Sigmoid colon (tissue), 6 donors: ENCODE measurements at regions not wholly inside any gene's neighbourhood (a gene's known extent, or its start where the extent isn't known, plus 50 kb on each side); places are given as distances from the start of the nearest gene placed in this dataset.
"Not testable (repeated sequence)": the region's sequence is repeated elsewhere in the genome, so short reads cannot be mapped to it uniquely, and the experiment has no call there.

Experiments
- DNase-seq: peaks from one replicate; pipeline ENCODE4 v3.0.0-alpha.2; 2019
- H3K27ac ChIP-seq, 4 donors: fragments of 200-600 bp; sonication (generic); one replicate each; pipeline ENCODE4 v1.5.1; 2016 to 2019; ENCODE audit warnings: mild to moderate bottlenecking in 1 of 4
- H3K27me3 ChIP-seq, 3 donors: fragments of 200-600 bp; sonication (generic); one replicate each; pipeline ENCODE4 v1.5.1; 2019; ENCODE audit warnings: mild to moderate bottlenecking in 1 of 3
- H3K36me3 ChIP-seq, 4 donors: fragments of 200-600 bp; sonication (generic); one replicate each; pipeline ENCODE4 v1.5.1; 2016 to 2019
- H3K4me1 ChIP-seq, 4 donors: fragments of 200-600 bp; sonication (generic); one replicate each; pipeline ENCODE4 v1.5.1; 2017 to 2019
- H3K4me3 ChIP-seq, 4 donors: fragments of 200-600 bp; sonication (generic); one replicate each; pipeline ENCODE4 v1.5.1; 2017 to 2019; ENCODE audit warnings: mild to moderate bottlenecking in 2 of 4, moderate library complexity in 1 of 4
- H3K9me3 ChIP-seq, 4 donors: fragments of 200-600 bp in 3 of 4; sonication (generic) in 3 of 4; one replicate each; pipeline versions ENCODE4 v1.5.1 to v1.6.1; 2013 to 2019
- EP300 ChIP-seq, 4 donors: sonication (generic); formaldehyde crosslinking; IDR thresholded peaks; one replicate each; pipeline ENCODE4 v1.6.1; 2017; ENCODE audit warnings: antibody characterized with exemption in 4 of 4
- POLR2A ChIP-seq, 2 donors: fragments of 450-650 bp; IDR thresholded peaks; one replicate each; pipeline ENCODE4 v1.6.1; 2016; ENCODE audit warnings: antibody characterized with exemption in 2 of 2, mild to moderate bottlenecking in 2 of 2, moderate library complexity in 2 of 2
- POLR2AphosphoS5 ChIP-seq, 4 donors: sonication (generic); formaldehyde crosslinking; IDR thresholded peaks; one replicate each; pipeline ENCODE4 v1.6.1; 2017; ENCODE audit warnings: antibody characterized with exemption in 4 of 4
- whole genome bisulfite sequencing, 2 donors: extraction: QIAGEN DNeasy Blood & Tissue Kit; methylation state at CpG; one replicate each; pipeline ENCODE4 v1.1.7; 2013; 5-methylcytosine and 5-hydroxymethylcytosine counted together
- intact Hi-C: fragments of 100-400 bp; cut with DNase I; formaldehyde crosslinking; loops from one replicate; pipeline ENCODE4 v1.15.1; 2023
- TF ChIP-seq, protein P1 (sequence below), 4 experiments: fragments of 450-650 bp in 3 of 4; fragments of 200-600 bp in 1 of 4; IDR thresholded peaks; one replicate each; pipeline ENCODE4 v1.5.1; 2016 to 2019; ENCODE audit warnings: antibody characterized with exemption in 4 of 4, mild to moderate bottlenecking in 3 of 4, moderate library complexity in 2 of 4
- donor health status: healthy with polysubstance abuse.
- donor health status: healthy.

DNA sequence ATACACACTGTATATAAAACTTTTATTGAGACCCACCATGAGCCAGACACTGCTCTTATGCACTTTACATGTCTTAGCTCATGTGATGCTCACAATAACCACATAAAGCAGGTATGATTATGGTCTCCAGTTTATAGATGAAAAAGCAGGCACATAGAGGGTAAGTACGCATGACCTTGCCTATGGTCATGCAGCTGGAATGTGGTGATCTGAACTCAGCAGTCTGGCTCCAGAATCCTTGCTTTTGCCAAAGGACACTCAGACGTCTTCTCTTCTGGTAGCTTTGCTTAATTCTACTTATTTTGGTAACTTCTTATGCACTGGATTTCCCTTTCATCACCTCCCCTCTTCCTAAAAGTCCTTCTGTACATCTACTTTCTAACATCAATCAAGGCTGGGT lies 103.3 kb upstream of the CRY1 start:
- no peaks in the 10 kb centered on the region for H3K36me3 ChIP-seq
- 51 to 62% methylated on average over 2 of the region's 2 CpGs for WGBS, 2 donors
- H3K27ac ChIP-seq: no peak overlapping the region
- no peak for DNase-seq
- H3K4me1 ChIP-seq: no peaks in the 10 kb centered on the region
- TF ChIP-seq EP300 (IDR thresholded peaks at IDR 0.05) (no peak), POLR2AphosphoS5 (IDR thresholded peaks at IDR 0.05) (no peak), POLR2A (IDR thresholded peaks at IDR 0.05) (no peak)
- TF ChIP-seq, protein P1, sequence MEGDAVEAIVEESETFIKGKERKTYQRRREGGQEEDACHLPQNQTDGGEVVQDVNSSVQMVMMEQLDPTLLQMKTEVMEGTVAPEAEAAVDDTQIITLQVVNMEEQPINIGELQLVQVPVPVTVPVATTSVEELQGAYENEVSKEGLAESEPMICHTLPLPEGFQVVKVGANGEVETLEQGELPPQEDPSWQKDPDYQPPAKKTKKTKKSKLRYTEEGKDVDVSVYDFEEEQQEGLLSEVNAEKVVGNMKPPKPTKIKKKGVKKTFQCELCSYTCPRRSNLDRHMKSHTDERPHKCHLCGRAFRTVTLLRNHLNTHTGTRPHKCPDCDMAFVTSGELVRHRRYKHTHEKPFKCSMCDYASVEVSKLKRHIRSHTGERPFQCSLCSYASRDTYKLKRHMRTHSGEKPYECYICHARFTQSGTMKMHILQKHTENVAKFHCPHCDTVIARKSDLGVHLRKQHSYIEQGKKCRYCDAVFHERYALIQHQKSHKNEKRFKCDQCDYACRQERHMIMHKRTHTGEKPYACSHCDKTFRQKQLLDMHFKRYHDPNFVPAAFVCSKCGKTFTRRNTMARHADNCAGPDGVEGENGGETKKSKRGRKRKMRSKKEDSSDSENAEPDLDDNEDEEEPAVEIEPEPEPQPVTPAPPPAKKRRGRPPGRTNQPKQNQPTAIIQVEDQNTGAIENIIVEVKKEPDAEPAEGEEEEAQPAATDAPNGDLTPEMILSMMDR (IDR thresholded peaks at IDR 0.05): no peak
- H3K4me3 ChIP-seq: no peak overlapping the region
- intact Hi-C loops: no loop called here
- H3K27me3 ChIP-seq: no peaks in the 10 kb centered on the region
- H3K9me3 ChIP-seq: no peaks in the 10 kb centered on the region

DNA sequence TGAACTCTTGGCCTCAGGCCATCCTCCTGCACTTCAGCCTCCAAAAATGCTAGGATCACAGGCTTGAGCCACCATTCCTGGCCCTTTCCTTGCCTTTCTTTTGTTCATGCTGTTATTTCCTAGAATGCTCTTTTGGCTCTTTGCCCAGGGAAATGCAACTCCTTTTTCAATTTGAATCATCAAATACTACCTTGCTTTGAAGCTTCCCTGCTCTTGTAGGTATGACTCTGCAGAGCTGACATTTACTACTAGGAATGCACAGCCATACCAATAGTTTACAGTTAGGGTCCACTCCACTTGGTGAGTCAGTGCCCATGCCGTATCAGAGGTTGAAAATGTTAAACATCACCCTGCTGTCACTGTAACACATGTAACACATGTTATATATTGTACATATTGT lies 107.0 kb upstream of the CRY1 start:
- DNase-seq: no peak
- intact Hi-C loops: no loop called here
- 30 to 61% methylated on average over 1 of the region's 1 CpG for WGBS, 2 donors

DNA sequence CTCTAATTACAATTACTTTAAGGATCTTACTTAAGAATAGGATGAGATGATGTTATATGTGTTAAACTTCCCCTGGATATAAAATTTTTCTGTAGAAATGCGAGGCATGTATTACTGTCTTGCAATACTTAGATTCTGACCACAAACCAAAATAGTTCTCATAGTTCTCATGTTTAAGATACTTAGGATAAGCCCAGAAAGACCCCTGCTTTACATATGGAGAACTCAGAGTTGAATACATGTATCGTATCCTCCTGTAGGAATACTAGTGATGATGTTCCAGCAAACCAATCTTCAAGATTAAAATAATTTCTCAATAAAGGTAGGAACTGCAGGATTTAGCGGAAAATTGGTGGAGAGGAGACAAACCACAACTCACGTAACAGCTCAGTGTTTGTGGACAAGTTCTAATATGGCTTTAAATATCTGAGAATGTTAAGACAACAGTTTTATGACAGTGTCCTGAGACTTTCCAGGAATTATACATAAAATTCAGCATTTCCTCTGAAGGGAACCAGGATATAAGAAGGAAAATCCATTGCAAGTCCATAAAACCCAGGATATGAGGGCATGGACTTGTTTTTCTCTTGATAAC lies 114.7 kb upstream of the CRY1 start:
- TF ChIP-seq POLR2AphosphoS5 (IDR thresholded peaks at IDR 0.05): no peak
- TF ChIP-seq, protein P1 (IDR thresholded peaks at IDR 0.05): no peak
- no peak for TF ChIP-seq EP300 (IDR thresholded peaks at IDR 0.05)
- no peak for TF ChIP-seq POLR2A (IDR thresholded peaks at IDR 0.05)
- no peak for DNase-seq
- 79 to 88% methylated on average over 4 of the region's 4 CpGs for WGBS, 2 donors
- Histone ChIP-seq H3K36me3 (no peaks in the 10 kb centered on the region), H3K9me3 (no peaks in the 10 kb centered on the region), H3K4me1 (no peaks in the 10 kb centered on the region), H3K4me3 (no peak overlapping the region), H3K27me3 (no peaks in the 10 kb centered on the region), H3K27ac (no peak overlapping the region)
- intact Hi-C loops: no loop called here

More for the DNA sequence above, 107.0 kb upstream of the CRY1 start:
- Histone ChIP-seq H3K27ac (no peak overlapping the region), H3K4me3 (no peak overlapping the region), H3K36me3 (no peaks in the 10 kb centered on the region), H3K27me3 (no peaks in the 10 kb centered on the region), H3K9me3 (no peaks in the 10 kb centered on the region), H3K4me1 (no peaks in the 10 kb centered on the region)
- TF ChIP-seq POLR2A (IDR thresholded peaks at IDR 0.05) (no peak), EP300 (IDR thresholded peaks at IDR 0.05) (no peak), POLR2AphosphoS5 (IDR thresholded peaks at IDR 0.05) (no peak)
- TF ChIP-seq, protein P1 (IDR thresholded peaks at IDR 0.05): no peak

GRCh38 chr12:107209700-107210099 lies 116.4 kb upstream of the CRY1 start:
- WGBS, 2 donors: 84 to 91% methylated on average over 7 of the region's 7 CpGs
- intact Hi-C loops: not testable (repeated sequence)

GRCh38 chr12:107214373-107214773 lies 121.0 kb upstream of the CRY1 start:
- H3K4me3 ChIP-seq, intact Hi-C loops, H3K4me1 ChIP-seq, DNase-seq, H3K27ac ChIP-seq, H3K9me3 ChIP-seq, H3K36me3 ChIP-seq, H3K27me3 ChIP-seq: not testable (repeated sequence)
- WGBS, 2 donors: 36 to 58% methylated on average over 3 of the region's 3 CpGs

More at GRCh38 chr12:107209700-107210099, 116.4 kb upstream of the CRY1 start:
- not testable (repeated sequence) for H3K4me3 ChIP-seq, H3K4me1 ChIP-seq, H3K36me3 ChIP-seq, DNase-seq, H3K9me3 ChIP-seq, H3K27me3 ChIP-seq, H3K27ac ChIP-seq

- H3K36me3 ChIP-seq, intact Hi-C loops, H3K4me3 ChIP-seq, H3K4me1 ChIP-seq, DNase-seq, H3K9me3 ChIP-seq, H3K27ac ChIP-seq: not testable (repeated sequence)
- peaks cover 0 to 10% (median 0%) of the 10 kb centered on the region in 3 donors for H3K27me3 ChIP-seq
- WGBS, 2 donors: 77 to 83% methylated on average over 7 of the region's 7 CpGs
Measured at GRCh38 chr12:107216411-107216810, 123.1 kb upstream of the CRY1 start.
